K562 (cell line): ENCODE measurements at regions not wholly inside any gene's neighbourhood (a gene's known extent, or its start where the extent isn't known, plus 50 kb on each side); places are given as distances from the start of the nearest gene placed in this dataset.
A peak's percentile ranks its signal among the peaks of the same experiment; 100 is the strongest.

Experiments
- ATF7 ChIP-seq: fragments of 450-650 bp; IDR thresholded peaks from 2 replicates; pipeline ENCODE4 v1.7.1; 2014; ENCODE audit warnings: mild to moderate bottlenecking, moderate library complexity
- GABPB2 ChIP-seq: fragments of 250-450 bp; sonication (Bioruptor Pico); conservative IDR thresholded peaks from 2 replicates; pipeline ENCODE4 v1.5.1; 2021; ENCODE audit warnings: mild to moderate bottlenecking
- IRF1 ChIP-seq: sonication (generic); formaldehyde crosslinking; IDR thresholded peaks from 2 replicates; pipeline ENCODE4 v1.8.0; 2022; ENCODE audit warnings: missing genetic modification reagents, mild to moderate bottlenecking, borderline replicate concordance
- MECOM ChIP-seq: fragments of 250-450 bp; sonication (Bioruptor Pico); IDR thresholded peaks from 2 replicates; pipeline ENCODE4 v1.8.0; 2022; ENCODE audit warnings: inconsistent platforms
- NUFIP1 ChIP-seq: fragments of 450-650 bp; IDR thresholded peaks from 2 replicates; pipeline ENCODE4 v1.6.1; 2018; ENCODE audit not compliant: partially characterized antibody
- PKNOX1 ChIP-seq: fragments of 450-650 bp; IDR thresholded peaks from 2 replicates; pipeline ENCODE4 v1.6.1; 2016
- TAF15 ChIP-seq: fragments of 200-400 bp; formaldehyde crosslinking; IDR thresholded peaks from 2 replicates; pipeline ENCODE4 v1.6.1; 2017; ENCODE audit warnings: mild to moderate bottlenecking, low read depth, low read length, moderate library complexity
- ZNF212 ChIP-seq: fragments of 450-650 bp; formaldehyde crosslinking; IDR thresholded peaks from 2 replicates; pipeline ENCODE4 v1.4.0; 2020; ENCODE audit warnings: mild to moderate bottlenecking
- ZNF23 ChIP-seq: fragments of 250-450 bp; sonication (Bioruptor Pico); IDR thresholded peaks from 2 replicates; pipeline ENCODE4 v1.4.0; 2020; ENCODE audit warnings: mild to moderate bottlenecking
- ZNF655 ChIP-seq: fragments of 250-450 bp; sonication (Bioruptor Pico); IDR thresholded peaks from 2 replicates; pipeline ENCODE4 v1.5.0; 2021

GRCh38 chr4:10186228-10187214, 69.9 kb upstream of the WDR1 start (continued):
- TF ChIP-seq NUFIP1: no peak
- TF ChIP-seq ZNF212: no peak
- TF ChIP-seq MECOM (CRISPR knock-in tag): 0 out of 2 replicates have a peak, but pooled peaks have one; percentile 44
- TF ChIP-seq IRF1 (CRISPR knock-in tag): no peak
- no peak for TF ChIP-seq ZNF655
- TF ChIP-seq ZNF23: no peak
- TF ChIP-seq GABPB2 (CRISPR knock-in tag): no peak
- peak; percentile 24; the same call in 1 of the 2 replicates for TF ChIP-seq ATF7
- TF ChIP-seq PKNOX1: peak; percentile 41
- no peak for TF ChIP-seq TAF15
